ENCODE measurements at regions not wholly inside any gene's neighbourhood (a gene's known extent, or its start where the extent isn't known, plus 50 kb on each side); places are given as distances from the start of the nearest gene placed in this dataset.

DNA sequence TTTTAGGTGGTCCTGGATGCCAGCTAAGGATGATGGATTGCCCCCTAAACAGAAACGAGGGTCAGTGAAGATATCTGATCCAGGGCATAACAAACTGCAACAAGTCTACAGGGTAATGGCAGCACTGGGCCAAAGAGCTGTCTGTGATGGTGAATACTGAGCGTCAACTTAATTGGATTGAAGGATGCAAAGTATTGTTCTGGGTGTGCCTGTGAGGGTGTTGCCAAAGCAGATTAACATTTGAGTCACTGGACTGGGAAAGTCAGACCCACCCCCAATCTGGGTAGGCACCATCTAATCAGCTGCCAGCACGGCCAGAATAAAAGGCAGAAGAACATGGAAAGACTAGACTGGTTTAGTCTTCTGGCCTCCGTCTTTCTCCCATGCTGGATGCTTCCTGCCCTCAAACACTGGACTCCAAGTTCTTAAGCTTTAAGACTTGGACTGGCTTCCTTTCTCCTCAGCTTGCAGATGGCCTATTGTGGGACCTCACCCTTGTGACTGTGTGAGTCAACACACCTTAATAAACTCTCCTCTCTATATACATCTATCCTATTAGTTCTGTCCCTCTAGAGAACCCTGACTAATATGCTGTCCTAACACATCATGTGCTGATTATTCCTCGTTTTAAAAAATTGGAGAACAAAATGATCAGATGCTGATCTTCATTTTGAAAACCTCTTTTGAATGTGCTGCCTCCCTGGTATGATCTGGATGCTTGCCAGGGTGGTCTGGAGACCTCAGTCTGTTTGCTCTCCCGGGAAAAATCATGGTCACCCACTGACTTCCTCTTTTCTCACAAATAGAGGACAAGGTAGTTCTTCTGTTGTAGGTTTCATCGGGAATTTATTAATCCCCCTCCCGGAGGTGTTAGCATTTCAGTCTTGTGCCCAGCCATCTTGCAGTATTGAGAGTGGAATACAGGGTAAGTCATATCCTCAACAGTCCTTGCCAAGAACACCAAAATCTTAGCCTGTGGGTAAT lies 234.7 kb downstream of the SETD4 start:
- TF ChIP-seq, protein P1, sequence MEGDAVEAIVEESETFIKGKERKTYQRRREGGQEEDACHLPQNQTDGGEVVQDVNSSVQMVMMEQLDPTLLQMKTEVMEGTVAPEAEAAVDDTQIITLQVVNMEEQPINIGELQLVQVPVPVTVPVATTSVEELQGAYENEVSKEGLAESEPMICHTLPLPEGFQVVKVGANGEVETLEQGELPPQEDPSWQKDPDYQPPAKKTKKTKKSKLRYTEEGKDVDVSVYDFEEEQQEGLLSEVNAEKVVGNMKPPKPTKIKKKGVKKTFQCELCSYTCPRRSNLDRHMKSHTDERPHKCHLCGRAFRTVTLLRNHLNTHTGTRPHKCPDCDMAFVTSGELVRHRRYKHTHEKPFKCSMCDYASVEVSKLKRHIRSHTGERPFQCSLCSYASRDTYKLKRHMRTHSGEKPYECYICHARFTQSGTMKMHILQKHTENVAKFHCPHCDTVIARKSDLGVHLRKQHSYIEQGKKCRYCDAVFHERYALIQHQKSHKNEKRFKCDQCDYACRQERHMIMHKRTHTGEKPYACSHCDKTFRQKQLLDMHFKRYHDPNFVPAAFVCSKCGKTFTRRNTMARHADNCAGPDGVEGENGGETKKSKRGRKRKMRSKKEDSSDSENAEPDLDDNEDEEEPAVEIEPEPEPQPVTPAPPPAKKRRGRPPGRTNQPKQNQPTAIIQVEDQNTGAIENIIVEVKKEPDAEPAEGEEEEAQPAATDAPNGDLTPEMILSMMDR (IDR thresholded peaks at IDR 0.05) = no peak
- TF ChIP-seq TCF7L2 (IDR thresholded peaks at IDR 0.05; ENCODE audit: low read depth, low read length) (no peak), POLR2AphosphoS5 (IDR thresholded peaks at IDR 0.05; ENCODE audit: low read depth, low read length) (no peak)
